H1 (cell line): ENCODE measurements at regions not wholly inside any gene's neighbourhood (a gene's known extent, or its start where the extent isn't known, plus 50 kb on each side); places are given as distances from the start of the nearest gene placed in this dataset.

ENCODE experiments used
- CTCF ChIA-PET: fragments of 300-600 bp; sonication (Branson Sonifier 250); formaldehyde crosslinking; loops from one replicate; lab custom pipeline; 2021; ENCODE audit not compliant: partially characterized antibody; lab: Charles Lee
- POLR2A ChIA-PET: fragments of 300-600 bp; sonication (Branson Sonifier 250); formaldehyde crosslinking; loops from one replicate; lab custom pipeline; 2021; ENCODE audit warnings: inconsistent platforms; ENCODE audit not compliant: partially characterized antibody; lab: Charles Lee
- DNase-seq, 2 experiments: peaks; one replicate each; pipeline versions ENCODE4 v3.0.0 to v3.0.0-alpha.2; 2010 to 2022; ENCODE audit warnings: low spot score in 2 of 2, low read depth in 1 of 2, mixed read lengths in 1 of 2
- FAIRE-seq: peaks from 2 replicates; lab custom pipeline; 2011; peaks lifted over from hg19 to GRCh38; lab: Jason Lieb, UNC
- H2AFZ ChIP-seq: 2 replicates; pipeline ENCODE4 v1.8.1; 2012; ENCODE audit warnings: low read length, inconsistent platforms
- H2AK5ac ChIP-seq: 2 replicates; pipeline ENCODE4 v1.6.1; 2013; ENCODE audit warnings: low read depth, low read length
- H2BK120ac ChIP-seq: replicated peaks from 2 replicates; pipeline ENCODE3; 2013; ENCODE audit warnings: low read depth, low read length, inconsistent platforms
- H2BK12ac ChIP-seq: 2 replicates; pipeline ENCODE4 v1.6.1; 2013; ENCODE audit warnings: low read depth, low read length
- H2BK15ac ChIP-seq: 2 replicates; pipeline ENCODE4 v1.6.1; 2013; ENCODE audit warnings: low read length
- H2BK20ac ChIP-seq: 2 replicates; pipeline ENCODE4 v1.6.1; 2013; ENCODE audit warnings: low read length
- H2BK5ac ChIP-seq: 2 replicates; pipeline ENCODE4 v1.6.1; 2013; ENCODE audit warnings: low read depth, low read length
- H3K14ac ChIP-seq: 2 replicates; pipeline ENCODE4 v1.6.1; 2013; ENCODE audit warnings: inconsistent platforms; ENCODE audit not compliant: insufficient read length
- H3K18ac ChIP-seq: 2 replicates; pipeline ENCODE4 v1.6.1; 2013; ENCODE audit warnings: low read length; ENCODE audit errors: extremely low read depth
- H3K23ac ChIP-seq: 2 replicates; pipeline ENCODE4 v1.6.1; 2013; ENCODE audit warnings: inconsistent platforms; ENCODE audit not compliant: insufficient read length
- H3K23me2 ChIP-seq: 2 replicates; pipeline ENCODE4 v1.6.1; 2013; ENCODE audit warnings: low read depth, low read length
- H3K27ac ChIP-seq: 2 replicates; pipeline ENCODE4 v1.6.1; 2011; ENCODE audit warnings: low read depth, low read length, inconsistent platforms
- H3K27me3 ChIP-seq, 4 experiments: replicated peaks in 1 of 4; 1 replicate in 1 of 4; 2 replicates in 3 of 4; pipeline versions ENCODE4 v1.6.1 to v1.8.1; 2011 to 2013; ENCODE audit warnings: low read length in 3 of 4, mild to moderate bottlenecking in 3 of 4, inconsistent platforms in 2 of 4, mixed read lengths in 2 of 4, moderate library complexity in 1 of 4; ENCODE audit not compliant: control insufficient read depth in 3 of 4, insufficient read depth in 3 of 4; ENCODE audit errors: extremely low read depth in 1 of 4
- H3K36me3 ChIP-seq, 4 experiments: 2 replicates each; pipeline versions ENCODE4 v1.6.1 to v1.8.1; 2011 to 2013; ENCODE audit warnings: mild to moderate bottlenecking in 4 of 4, low read length in 3 of 4, moderate library complexity in 2 of 4, control low read depth in 1 of 4, inconsistent platforms in 1 of 4; ENCODE audit not compliant: insufficient read depth in 4 of 4, control insufficient read depth in 2 of 4
- H3K4ac ChIP-seq: replicated peaks from 2 replicates; pipeline ENCODE3; 2013; ENCODE audit warnings: low read length, low read depth, mixed read lengths, inconsistent platforms; ENCODE audit not compliant: insufficient read length
- H3K4me1 ChIP-seq, 4 experiments: replicated peaks in 1 of 4; 1 replicate in 1 of 4; 2 replicates in 3 of 4; pipeline versions ENCODE4 v1.6.1 to v1.8.1; 2011 to 2013; ENCODE audit warnings: low read length in 3 of 4, inconsistent platforms in 2 of 4, mixed read lengths in 1 of 4; ENCODE audit not compliant: insufficient read depth in 4 of 4, control insufficient read depth in 3 of 4
- H3K4me2 ChIP-seq, 2 experiments: 2 replicates each; pipeline versions ENCODE4 v1.6.1 to v1.8.1; 2011 to 2013; ENCODE audit warnings: low read depth in 2 of 2, low read length in 2 of 2, control low read depth in 1 of 2, inconsistent platforms in 1 of 2, mild to moderate bottlenecking in 1 of 2; ENCODE audit not compliant: insufficient read depth in 1 of 2
- H3K4me3 ChIP-seq, 4 experiments: fragments of 200-600, 300-600 bp in 1 of 4; sonication (generic), shearing (Covaris generic), sonication (Bioruptor Twin) in 1 of 4; 2 replicates each; pipeline versions ENCODE4 v1.5.1 to v1.8.1; 2011 to 2016; ENCODE audit warnings: low read length in 4 of 4, low read depth in 3 of 4, control low read depth in 2 of 4, inconsistent platforms in 2 of 4, mild to moderate bottlenecking in 2 of 4, mixed read lengths in 1 of 4, moderate library complexity in 1 of 4; ENCODE audit not compliant: insufficient read depth in 2 of 4; ENCODE audit errors: extremely low read depth in 1 of 4
- H3K56ac ChIP-seq: replicated peaks from 2 replicates; pipeline ENCODE3; 2013; ENCODE audit warnings: low read depth, mild to moderate bottlenecking, mixed read lengths, low read length, inconsistent platforms; ENCODE audit not compliant: insufficient read length
- H3K79me1 ChIP-seq: 2 replicates; pipeline ENCODE4 v1.6.1; 2013; ENCODE audit warnings: low read depth, low read length, control low read depth
- H3K79me2 ChIP-seq, 2 experiments: 2 replicates each; pipeline versions ENCODE4 v1.6.1 to v1.8.1; 2012 to 2013; ENCODE audit warnings: low read length in 2 of 2, mild to moderate bottlenecking in 2 of 2, inconsistent platforms in 1 of 2; ENCODE audit not compliant: insufficient read depth in 2 of 2, control insufficient read depth in 1 of 2
- H3K9ac ChIP-seq, 4 experiments: replicated peaks in 1 of 4; 1 replicate in 1 of 4; 2 replicates in 3 of 4; pipeline versions ENCODE4 v1.6.1 to v1.8.1; 2011 to 2013; ENCODE audit warnings: low read depth in 3 of 4, low read length in 3 of 4, control low read depth in 2 of 4, mild to moderate bottlenecking in 2 of 4, moderate library complexity in 2 of 4, inconsistent platforms in 1 of 4; ENCODE audit errors: extremely low read depth in 1 of 4
- H3K9me3 ChIP-seq, 2 experiments: 2 replicates each; pipeline versions ENCODE4 v1.6.1 to v1.8.1; 2012 to 2013; ENCODE audit warnings: mild to moderate bottlenecking in 2 of 2, moderate library complexity in 2 of 2, control low read depth in 1 of 2, inconsistent platforms in 1 of 2, low read depth in 1 of 2, low read length in 1 of 2, mixed read lengths in 1 of 2; ENCODE audit not compliant: insufficient read depth in 2 of 2
- H4K20me1 ChIP-seq, 2 experiments: replicated peaks in 1 of 2; 2 replicates each; pipeline versions ENCODE3 to v1.8.1; 2011 to 2013; ENCODE audit warnings: inconsistent platforms in 2 of 2, low read length in 2 of 2, mild to moderate bottlenecking in 1 of 2; ENCODE audit not compliant: insufficient read depth in 2 of 2, control insufficient read depth in 1 of 2
- H4K5ac ChIP-seq: 2 replicates; pipeline ENCODE4 v1.6.1; 2013; ENCODE audit warnings: low read length, low read depth, mixed read lengths, inconsistent platforms; ENCODE audit not compliant: insufficient read length
- H4K8ac ChIP-seq: 2 replicates; pipeline ENCODE4 v1.8.0; 2013; ENCODE audit warnings: mild to moderate bottlenecking, moderate library complexity, low read length, inconsistent platforms; ENCODE audit not compliant: insufficient read depth; ENCODE audit errors: extremely low read depth
- H4K91ac ChIP-seq: replicated peaks from 2 replicates; pipeline ENCODE3; 2013; ENCODE audit warnings: low read length, mixed read lengths, inconsistent platforms; ENCODE audit not compliant: insufficient read length
- CEBPB ChIP-seq: IDR thresholded peaks from 2 replicates; pipeline ENCODE4 v1.6.1; 2012; ENCODE audit warnings: low read depth, low read length
- CHD1 ChIP-seq: IDR thresholded peaks from 2 replicates; pipeline ENCODE4 v1.6.1; 2012; ENCODE audit warnings: low read depth, low read length, improper control_type of control experiment
- CREB1 ChIP-seq: IDR thresholded peaks from 2 replicates; pipeline ENCODE4 v1.6.1; 2012; ENCODE audit warnings: inconsistent platforms
- NRF1 ChIP-seq: IDR thresholded peaks from 2 replicates; pipeline ENCODE4 v1.6.1; 2011; ENCODE audit warnings: mild to moderate bottlenecking, low read depth, low read length, improper control_type of control experiment
- POLR2AphosphoS5 ChIP-seq: IDR thresholded peaks from 2 replicates; pipeline ENCODE4 v1.6.1; 2011; ENCODE audit warnings: low read depth, low read length
- RAD21 ChIP-seq, 2 experiments: IDR thresholded peaks in 1 of 2; conservative IDR thresholded peaks in 1 of 2; 2 replicates each; pipeline ENCODE4 v1.6.1; 2011; ENCODE audit warnings: low read depth in 2 of 2, low read length in 2 of 2, improper control_type of control experiment in 1 of 2, inconsistent platforms in 1 of 2, mild to moderate bottlenecking in 1 of 2, moderate library complexity in 1 of 2
- SIN3A ChIP-seq, 2 experiments: IDR thresholded peaks in 1 of 2; conservative IDR thresholded peaks in 1 of 2; 2 replicates each; pipeline ENCODE4 v1.6.1; 2011 to 2012; ENCODE audit warnings: low read length in 2 of 2, improper control_type of control experiment in 1 of 2, low read depth in 1 of 2, mild to moderate bottlenecking in 1 of 2
- SRF ChIP-seq: IDR thresholded peaks from 2 replicates; pipeline ENCODE4 v1.6.1; 2011; ENCODE audit warnings: mild to moderate bottlenecking, low read depth, low read length, moderate library complexity
- SUZ12 ChIP-seq: fragments of 200-600 bp; sonication (generic); IDR thresholded peaks from 2 replicates; pipeline ENCODE4 v1.6.1; 2012; ENCODE audit warnings: mild to moderate bottlenecking, inconsistent platforms, low read length, moderate library complexity, mixed read lengths
- TAF1 ChIP-seq: IDR thresholded peaks from 2 replicates; pipeline ENCODE4 v1.6.1; 2011; ENCODE audit warnings: mild to moderate bottlenecking, low read depth, low read length
- TAF7 ChIP-seq: optimal IDR thresholded peaks from 2 replicates; pipeline ENCODE3; 2011; ENCODE audit warnings: low read depth, mild to moderate bottlenecking, inconsistent platforms, low read length, moderate library complexity, borderline replicate concordance
- WGBS, 2 experiments: shearing (Covaris generic) in 1 of 2; methylation state at CpG; one replicate each; pipeline versions ENCODE4 v1.1.6 to v1.1.7; 2013 to 2015; ENCODE audit warnings: low lambda C conversion rate in 2 of 2, mixed read lengths in 2 of 2, inconsistent platforms in 1 of 2, low coverage in 1 of 2, missing lambda C conversion rate in 1 of 2; ENCODE audit not compliant: insufficient replicate concordance in 2 of 2, insufficient coverage in 1 of 2, insufficient read length in 1 of 2; ENCODE audit errors: extremely low coverage in 1 of 2, missing lambda C conversion rate in 1 of 2; 5-methylcytosine and 5-hydroxymethylcytosine counted together
- TF ChIP-seq, protein P1 (sequence below), 3 experiments: IDR thresholded peaks; 1 replicate in 2 of 3; 2 replicates in 1 of 3; pipeline versions ENCODE4 v1.5.1 to v1.6.1; 2011; ENCODE audit warnings: low read length in 3 of 3, mild to moderate bottlenecking in 3 of 3, inconsistent platforms in 2 of 3, low read depth in 1 of 3, moderate library complexity in 1 of 3; ENCODE audit not compliant: insufficient read depth in 1 of 3; ENCODE audit errors: control extremely low read depth in 1 of 3

- Histone ChIP-seq H2AFZ (no peak overlapping the region), H2BK15ac (no peak overlapping the region), H3K27ac (no peak overlapping the region), H2BK120ac (no peak overlapping the region), H3K14ac (no peak overlapping the region), H3K56ac (no peak overlapping the region), H4K91ac (no peak overlapping the region), H4K20me1 (no peaks in the 10 kb centered on the region), H4K5ac (no peak overlapping the region), H2BK5ac (no peak overlapping the region), H2BK20ac (no peak overlapping the region), H3K4ac (no peak overlapping the region), H4K8ac (no peak overlapping the region), H3K9me3 (no peaks in the 10 kb centered on the region), H3K4me2 (no peak overlapping the region), H2BK12ac (no peak overlapping the region), H3K23me2 (no peaks in the 10 kb centered on the region), H3K27me3 (no peaks in the 10 kb centered on the region), H3K79me2 (no peaks in the 10 kb centered on the region), H3K9ac (no peak overlapping the region), H3K4me3 (no peak overlapping the region), H3K79me1 (no peaks in the 10 kb centered on the region), H3K36me3 (no peaks in the 10 kb centered on the region), H3K4me1 (peaks cover 0 to 2% (median 0%) of the 10 kb centered on the region in 4 experiments; a peak in 1 of 7 replicates), H3K18ac (no peak overlapping the region), H3K23ac (no peak overlapping the region), H2AK5ac (no peak overlapping the region)
- CTCF ChIA-PET = interaction anchor here (0.6 to 1.2 kb wide), 7 partner anchors 11 to 390 kb away, joined by 3 to 5 read pairs (median 3); no protein-coding TSS in a partner anchor
- WGBS, 2 experiments = 81% methylated on average over 5 of the region's 5 CpGs; no CpG with 5 or more reads in 1 of the 2 experiments
- no peak for DNase-seq
- POLR2A ChIA-PET = interaction anchor here (0.5 to 0.7 kb wide), 2 partner anchors 177 to 178 kb away, joined by 3 to 4 read pairs; partner anchors contain the start of gene CTBP2
- FAIRE-seq = no peak
- TF ChIP-seq TAF7 (no peak), RAD21 (IDR thresholded peaks at IDR 0.05 in 1 of 2, conservative IDR thresholded peaks at IDR 0.05 in 1 of 2; ENCODE audit: low read depth in 2 of 2, low read length in 2 of 2) (peak in 1 of 2 experiments; percentile 37; a peak in 1 of 4 replicates), CHD1 (no peak), SIN3A (conservative IDR thresholded peaks at IDR 0.05 in 1 of 2, IDR thresholded peaks at IDR 0.05 in 1 of 2; ENCODE audit: low read depth in 1 of 2, low read length in 2 of 2) (no peak), POLR2AphosphoS5 (no peak), CEBPB (no peak), SRF (no peak), NRF1 (no peak), CREB1 (no peak), TAF1 (no peak), SUZ12 (no peak)
- TF ChIP-seq, protein P1, sequence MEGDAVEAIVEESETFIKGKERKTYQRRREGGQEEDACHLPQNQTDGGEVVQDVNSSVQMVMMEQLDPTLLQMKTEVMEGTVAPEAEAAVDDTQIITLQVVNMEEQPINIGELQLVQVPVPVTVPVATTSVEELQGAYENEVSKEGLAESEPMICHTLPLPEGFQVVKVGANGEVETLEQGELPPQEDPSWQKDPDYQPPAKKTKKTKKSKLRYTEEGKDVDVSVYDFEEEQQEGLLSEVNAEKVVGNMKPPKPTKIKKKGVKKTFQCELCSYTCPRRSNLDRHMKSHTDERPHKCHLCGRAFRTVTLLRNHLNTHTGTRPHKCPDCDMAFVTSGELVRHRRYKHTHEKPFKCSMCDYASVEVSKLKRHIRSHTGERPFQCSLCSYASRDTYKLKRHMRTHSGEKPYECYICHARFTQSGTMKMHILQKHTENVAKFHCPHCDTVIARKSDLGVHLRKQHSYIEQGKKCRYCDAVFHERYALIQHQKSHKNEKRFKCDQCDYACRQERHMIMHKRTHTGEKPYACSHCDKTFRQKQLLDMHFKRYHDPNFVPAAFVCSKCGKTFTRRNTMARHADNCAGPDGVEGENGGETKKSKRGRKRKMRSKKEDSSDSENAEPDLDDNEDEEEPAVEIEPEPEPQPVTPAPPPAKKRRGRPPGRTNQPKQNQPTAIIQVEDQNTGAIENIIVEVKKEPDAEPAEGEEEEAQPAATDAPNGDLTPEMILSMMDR (IDR thresholded peaks at IDR 0.05; ENCODE audit: control extremely low read depth in 1 of 3, insufficient read depth in 1 of 3, low read depth in 1 of 3, low read length in 3 of 3) = peak; percentile 28 to 47 (median 38); a peak in 3 of 4 replicates
Measured at GRCh38 chr10:125337510-125337909, 177.1 kb upstream of the CTBP2 start.
